GM12864 (cell line): ENCODE measurements at regions not wholly inside any gene's neighbourhood (a gene's known extent, or its start where the extent isn't known, plus 50 kb on each side); places are given as distances from the start of the nearest gene placed in this dataset.

Experiments used
- DNase-seq: peaks from one replicate; pipeline ENCODE4 v3.0.0-alpha.2; 2011; ENCODE audit warnings: low read depth
- H3K4me3 ChIP-seq: 2 replicates; pipeline ENCODE4 v1.5.1; 2011; ENCODE audit warnings: mild to moderate bottlenecking, low read depth, low read length, control low read depth
- TF ChIP-seq, protein P1 (sequence below): IDR thresholded peaks from 2 replicates; pipeline ENCODE4 v1.5.1; 2011; ENCODE audit warnings: low read depth, mild to moderate bottlenecking, moderate library complexity, low read length, control low read depth, inconsistent platforms; ENCODE audit errors: missing control alignments

DNA sequence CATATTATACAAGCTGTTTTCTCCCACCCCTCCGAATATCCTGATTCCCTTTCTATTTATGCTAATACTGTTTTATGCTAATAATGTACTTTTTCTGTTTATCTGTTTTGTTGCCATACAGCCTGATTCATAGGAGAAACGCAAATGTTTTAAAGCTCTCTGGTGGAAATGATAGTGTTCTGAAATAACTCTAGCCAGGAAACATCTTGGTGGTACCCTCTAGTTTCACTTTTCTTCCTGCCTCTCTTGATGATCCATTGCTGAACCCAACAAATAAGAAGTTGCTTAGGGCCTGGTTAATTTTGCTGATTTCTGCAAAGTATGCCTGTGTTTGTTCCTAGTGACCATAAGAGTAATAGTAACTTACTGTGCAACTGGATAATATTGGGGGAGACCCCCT is 148.4 kb upstream of the KCTD1 start:
- TF ChIP-seq, protein P1, sequence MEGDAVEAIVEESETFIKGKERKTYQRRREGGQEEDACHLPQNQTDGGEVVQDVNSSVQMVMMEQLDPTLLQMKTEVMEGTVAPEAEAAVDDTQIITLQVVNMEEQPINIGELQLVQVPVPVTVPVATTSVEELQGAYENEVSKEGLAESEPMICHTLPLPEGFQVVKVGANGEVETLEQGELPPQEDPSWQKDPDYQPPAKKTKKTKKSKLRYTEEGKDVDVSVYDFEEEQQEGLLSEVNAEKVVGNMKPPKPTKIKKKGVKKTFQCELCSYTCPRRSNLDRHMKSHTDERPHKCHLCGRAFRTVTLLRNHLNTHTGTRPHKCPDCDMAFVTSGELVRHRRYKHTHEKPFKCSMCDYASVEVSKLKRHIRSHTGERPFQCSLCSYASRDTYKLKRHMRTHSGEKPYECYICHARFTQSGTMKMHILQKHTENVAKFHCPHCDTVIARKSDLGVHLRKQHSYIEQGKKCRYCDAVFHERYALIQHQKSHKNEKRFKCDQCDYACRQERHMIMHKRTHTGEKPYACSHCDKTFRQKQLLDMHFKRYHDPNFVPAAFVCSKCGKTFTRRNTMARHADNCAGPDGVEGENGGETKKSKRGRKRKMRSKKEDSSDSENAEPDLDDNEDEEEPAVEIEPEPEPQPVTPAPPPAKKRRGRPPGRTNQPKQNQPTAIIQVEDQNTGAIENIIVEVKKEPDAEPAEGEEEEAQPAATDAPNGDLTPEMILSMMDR: no peak
- no peak for DNase-seq
- no peak overlapping the region for H3K4me3 ChIP-seq

GRCh38 chr18:26696308-26696707 is 148.0 kb upstream of the KCTD1 start:
- H3K4me3 ChIP-seq: no peak overlapping the region
- TF ChIP-seq, protein P1: no peak
- no peak for DNase-seq

- H3K4me3 ChIP-seq: no peak overlapping the region
- no peak for DNase-seq
- TF ChIP-seq, protein P1: no peak
Observed at GRCh38 chr18:26689226-26689879, 141.0 kb upstream of the KCTD1 start.

GRCh38 chr18:26686532-26686931 is 138.2 kb upstream of the KCTD1 start:
- no peak overlapping the region for H3K4me3 ChIP-seq
- DNase-seq: no peak
- TF ChIP-seq, protein P1: no peak

GRCh38 chr18:26685438-26686157 is 137.2 kb upstream of the KCTD1 start:
- TF ChIP-seq, protein P1: no peak
- no peak for DNase-seq
- H3K4me3 ChIP-seq: no peak overlapping the region

GRCh38 chr18:26677957-26678356 is 129.6 kb upstream of the KCTD1 start:
- H3K4me3 ChIP-seq: no peak overlapping the region
- DNase-seq: no peak

More at GRCh38 chr18:26677957-26678356, 129.6 kb upstream of the KCTD1 start:
- TF ChIP-seq, protein P1: no peak
